ENCODE measurements at regions not wholly inside any gene's neighbourhood (a gene's known extent, or its start where the extent isn't known, plus 50 kb on each side); places are given as distances from the start of the nearest gene placed in this dataset.
"Not testable (repeated sequence)": the region's sequence is repeated elsewhere in the genome, so short reads cannot be mapped to it uniquely, and the experiment has no call there.

DNA sequence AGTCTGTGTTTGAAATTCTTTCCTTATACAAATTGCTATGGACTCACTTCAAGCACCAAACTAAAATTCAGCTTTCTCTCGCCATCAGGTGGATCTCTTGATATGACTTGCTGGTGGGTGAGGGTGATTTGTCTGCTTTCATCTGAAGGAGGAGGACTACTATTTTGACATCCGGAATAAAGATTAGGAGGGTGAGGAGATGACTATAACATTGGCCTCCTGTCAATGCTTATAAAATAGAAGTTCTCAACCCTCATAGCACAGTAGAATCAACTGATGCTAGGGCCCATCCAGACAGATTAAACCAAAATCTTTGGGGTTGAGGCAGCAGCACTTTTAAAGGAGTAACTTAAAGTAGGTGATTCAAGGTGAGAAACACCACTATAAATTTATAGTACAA is 120.4 kb upstream of the DNAJC10 start:
- DNase-seq: no peak

DNA sequence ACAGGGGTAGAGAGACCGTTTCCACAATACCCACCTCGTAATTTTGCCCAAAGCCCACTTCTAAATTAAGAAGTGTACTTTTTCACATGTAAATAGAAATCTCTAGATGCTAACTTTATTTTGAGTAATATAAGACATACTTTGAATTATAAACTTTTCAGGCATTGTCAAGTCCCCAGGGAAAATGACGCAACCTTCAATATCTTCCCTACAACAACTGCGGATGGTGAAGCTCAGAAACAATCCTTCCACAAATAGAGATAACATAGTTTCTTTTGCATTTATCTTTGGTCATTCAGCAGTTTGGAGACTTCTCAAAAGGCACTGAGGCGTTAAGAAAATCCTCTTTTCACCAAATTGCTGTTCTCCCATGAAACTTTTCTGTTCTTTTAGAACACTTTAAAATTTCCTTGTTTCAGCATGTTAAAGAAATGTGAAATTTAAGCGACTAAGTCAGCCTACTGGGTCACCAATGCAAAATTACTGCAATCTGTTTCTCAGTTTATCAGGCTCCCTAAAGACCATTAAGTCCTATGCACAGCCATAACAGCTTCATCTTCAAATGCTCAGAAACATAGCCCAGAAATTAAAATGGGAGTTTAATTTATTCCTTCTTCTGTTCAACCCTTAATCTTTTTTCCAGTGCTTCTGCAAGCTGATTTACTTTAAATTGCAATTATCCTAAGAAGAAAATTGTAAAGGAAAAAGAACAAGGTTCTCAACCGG is 118.3 kb upstream of the DNAJC10 start:
- peak in 2 of 3 donors; percentile 15 to 22 for DNase-seq

DNA sequence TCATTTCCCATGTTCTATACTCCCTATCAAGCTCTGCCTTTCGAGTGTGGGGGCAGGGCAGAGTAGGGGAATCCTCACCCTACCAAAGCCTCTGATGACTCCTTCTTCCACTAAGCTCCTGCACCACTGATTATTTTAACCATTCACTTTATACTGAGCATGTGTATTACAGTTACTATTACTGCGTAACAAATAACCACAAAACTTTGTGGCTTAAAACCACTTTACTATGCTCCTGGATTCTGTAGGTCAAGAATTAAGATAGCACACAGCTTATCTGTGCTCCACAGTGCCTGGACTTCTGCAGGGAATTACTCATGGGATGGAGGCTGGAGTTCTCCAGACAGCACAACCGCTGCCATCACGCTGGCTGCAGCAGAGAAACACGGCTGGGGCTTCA is 117.4 kb upstream of the DNAJC10 start:
- DNase-seq: no peak

DNA sequence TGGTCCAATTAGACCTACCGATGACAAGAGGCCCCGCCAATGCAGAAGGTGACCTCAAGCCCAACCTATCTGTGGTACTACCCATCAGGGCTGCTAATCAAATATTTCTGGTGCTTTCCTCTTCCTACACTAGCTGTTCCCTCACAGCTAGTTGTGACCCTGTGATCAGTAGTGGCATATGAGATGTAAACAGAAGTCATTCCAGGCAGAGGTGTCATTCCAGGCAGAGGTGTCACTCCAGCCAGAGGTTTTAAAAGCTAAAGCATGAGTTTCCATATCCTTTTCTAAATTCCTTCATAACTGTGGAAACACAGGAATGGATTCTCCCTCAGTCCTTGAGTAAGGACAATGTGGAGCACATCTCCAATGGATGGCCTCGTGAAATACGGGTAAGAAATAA is 110.9 kb upstream of the DNAJC10 start:
- no peak for DNase-seq

DNA sequence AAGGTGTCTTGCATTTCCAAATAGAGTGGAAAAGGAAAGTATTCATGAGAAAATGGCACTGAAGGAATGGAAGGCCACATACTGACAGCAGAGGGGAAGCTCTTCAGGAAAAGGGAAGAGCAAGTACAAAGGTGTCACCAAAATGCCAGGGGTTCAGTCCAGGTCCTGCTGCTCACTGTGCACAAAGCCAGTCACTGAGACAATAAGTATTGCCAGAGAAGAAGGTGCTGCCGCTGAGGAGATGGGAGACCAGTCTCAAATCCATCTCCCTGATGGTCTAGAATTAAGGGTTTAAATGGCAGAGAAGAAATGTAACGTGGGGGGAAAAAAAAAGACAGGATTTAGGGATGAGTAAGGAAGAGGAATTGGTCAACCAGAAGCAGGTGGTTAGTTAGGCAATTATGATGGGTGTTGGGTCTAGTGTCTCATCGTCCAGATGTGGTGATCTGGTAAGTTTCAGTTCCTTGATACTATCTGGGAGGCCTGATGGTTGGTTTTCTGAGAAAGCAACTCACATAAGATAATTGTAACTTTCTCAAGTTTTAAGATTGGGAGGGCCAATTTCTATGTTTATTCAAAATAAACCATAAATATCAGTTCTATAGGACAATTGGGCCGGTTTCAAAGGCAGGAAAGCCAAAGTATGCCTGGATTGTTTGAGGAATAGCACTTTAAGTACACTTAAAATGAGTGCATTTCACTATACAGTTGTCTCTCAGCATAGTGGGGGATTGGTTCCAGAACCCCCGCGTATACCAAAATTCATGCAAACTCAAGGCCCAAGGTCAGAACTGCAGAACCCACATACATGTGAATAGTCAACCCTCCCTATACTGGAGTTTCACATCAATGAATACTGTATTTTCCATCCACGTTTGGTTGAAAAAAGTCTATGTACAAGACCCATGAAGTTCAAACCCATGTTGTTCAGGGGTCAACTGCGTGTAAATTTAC is 109.1 kb upstream of the DNAJC10 start:
- no peak for DNase-seq

DNA sequence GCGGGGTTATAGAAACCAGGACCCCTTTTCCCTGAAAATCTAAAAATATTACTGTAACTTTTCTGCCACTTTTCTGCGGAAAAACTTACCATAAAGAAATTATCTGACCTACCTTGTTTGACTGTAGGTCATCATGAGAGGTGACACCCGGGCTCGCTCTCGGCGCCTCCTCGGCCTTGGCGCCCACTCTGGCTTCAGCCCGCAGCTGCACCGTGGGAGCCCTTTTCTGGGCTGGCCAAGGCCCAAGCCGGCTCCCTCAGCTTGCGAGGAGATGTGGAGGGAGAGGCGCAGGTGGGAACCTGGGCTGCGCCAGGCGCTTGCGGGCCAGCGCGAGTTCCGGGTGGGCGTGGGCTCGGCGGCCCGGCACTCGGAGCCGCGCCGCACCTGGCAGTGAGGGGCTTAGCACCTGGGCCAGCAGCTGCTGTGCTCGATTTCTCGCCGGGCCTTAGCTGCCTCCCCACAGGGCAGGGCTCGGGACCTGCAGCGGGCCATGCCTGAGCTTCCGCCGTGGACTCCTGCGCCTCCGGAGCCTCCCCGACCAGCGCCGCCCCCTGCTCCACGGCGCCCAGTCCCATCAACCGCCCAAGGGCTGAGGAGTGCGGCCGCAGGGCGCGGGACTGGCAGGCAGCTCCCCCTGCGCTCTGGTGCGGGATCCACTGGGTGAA is 107.7 kb upstream of the DNAJC10 start:
- DNase-seq: no peak

DNA sequence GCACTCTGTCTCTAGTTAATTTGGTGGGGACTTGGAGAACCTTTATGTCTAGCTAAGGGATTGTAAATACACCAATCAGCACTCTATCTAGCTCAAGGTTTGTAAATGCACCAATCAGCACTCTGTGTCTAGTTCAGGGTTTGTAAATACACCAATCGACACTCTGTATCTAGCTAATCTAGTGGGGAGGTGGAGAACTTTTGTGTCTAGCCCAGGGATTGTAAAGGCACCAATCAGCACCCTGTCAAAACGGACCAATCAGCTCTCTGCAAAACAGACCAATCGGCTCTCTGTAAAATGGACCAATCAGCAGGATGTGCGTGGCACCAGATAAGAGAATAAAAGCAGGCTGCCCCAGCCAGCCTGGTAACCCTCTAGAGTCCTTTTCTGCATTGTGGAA is 107.1 kb upstream of the DNAJC10 start:
- not testable (repeated sequence) for DNase-seq

DNA sequence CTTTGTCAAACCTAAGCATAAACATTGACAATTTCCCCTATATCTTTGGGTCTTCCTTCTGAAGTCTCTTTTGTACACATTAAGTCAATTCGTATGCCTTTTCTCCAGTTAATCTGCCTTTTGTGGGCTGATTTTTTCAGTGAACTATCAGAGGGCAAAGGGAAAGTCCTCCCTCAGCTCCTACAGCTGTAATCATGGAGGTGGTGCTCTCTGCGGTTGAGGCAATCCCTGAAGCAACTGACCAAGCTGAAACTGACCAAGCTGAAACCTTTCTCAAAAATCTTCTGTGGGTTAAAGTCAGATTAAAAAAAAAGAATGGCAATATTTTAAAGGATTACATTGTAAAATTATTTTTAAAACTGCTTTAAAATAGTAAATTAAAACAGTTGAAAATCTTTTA is 105.8 kb upstream of the DNAJC10 start:
- no peak for DNase-seq

DNA sequence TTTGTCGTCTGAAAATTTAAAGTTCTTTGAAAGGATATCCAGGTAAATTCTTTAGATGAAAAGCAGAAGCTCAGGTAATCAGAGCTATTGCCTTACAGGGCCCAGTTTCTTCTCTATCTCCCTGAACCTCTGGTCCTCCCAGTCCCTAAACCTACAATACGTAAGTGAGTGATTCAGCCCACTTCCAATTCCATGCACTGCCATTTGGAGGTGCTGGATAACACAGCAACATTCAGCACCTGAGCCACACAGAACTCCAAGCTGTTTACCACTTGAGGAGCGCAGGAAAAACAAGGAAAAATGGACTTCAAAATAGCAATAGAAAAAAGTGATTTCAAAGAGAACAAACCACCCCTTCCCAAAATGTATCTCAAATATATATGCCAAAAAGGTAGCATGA is 105.0 kb upstream of the DNAJC10 start:
- DNase-seq: no peak

DNA sequence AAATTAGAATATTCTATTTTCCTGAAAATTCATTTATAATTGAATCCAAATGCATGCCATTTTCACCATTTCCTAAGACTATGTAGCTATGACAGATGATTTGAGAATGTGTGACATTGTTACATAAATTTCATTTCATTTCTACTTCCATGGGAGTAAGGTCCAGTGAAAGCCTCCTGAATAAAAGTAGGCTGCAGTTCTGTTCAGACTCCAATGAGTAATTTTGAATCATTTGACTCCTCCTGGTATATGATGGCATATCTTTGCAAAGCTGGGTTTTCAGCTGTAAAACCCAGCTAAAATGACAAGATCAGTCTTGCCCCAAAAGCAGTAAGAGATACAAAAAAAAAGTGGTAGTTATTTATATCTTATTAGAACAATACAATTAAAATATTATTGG is 101.0 kb upstream of the DNAJC10 start:
- no peak for DNase-seq

DNA sequence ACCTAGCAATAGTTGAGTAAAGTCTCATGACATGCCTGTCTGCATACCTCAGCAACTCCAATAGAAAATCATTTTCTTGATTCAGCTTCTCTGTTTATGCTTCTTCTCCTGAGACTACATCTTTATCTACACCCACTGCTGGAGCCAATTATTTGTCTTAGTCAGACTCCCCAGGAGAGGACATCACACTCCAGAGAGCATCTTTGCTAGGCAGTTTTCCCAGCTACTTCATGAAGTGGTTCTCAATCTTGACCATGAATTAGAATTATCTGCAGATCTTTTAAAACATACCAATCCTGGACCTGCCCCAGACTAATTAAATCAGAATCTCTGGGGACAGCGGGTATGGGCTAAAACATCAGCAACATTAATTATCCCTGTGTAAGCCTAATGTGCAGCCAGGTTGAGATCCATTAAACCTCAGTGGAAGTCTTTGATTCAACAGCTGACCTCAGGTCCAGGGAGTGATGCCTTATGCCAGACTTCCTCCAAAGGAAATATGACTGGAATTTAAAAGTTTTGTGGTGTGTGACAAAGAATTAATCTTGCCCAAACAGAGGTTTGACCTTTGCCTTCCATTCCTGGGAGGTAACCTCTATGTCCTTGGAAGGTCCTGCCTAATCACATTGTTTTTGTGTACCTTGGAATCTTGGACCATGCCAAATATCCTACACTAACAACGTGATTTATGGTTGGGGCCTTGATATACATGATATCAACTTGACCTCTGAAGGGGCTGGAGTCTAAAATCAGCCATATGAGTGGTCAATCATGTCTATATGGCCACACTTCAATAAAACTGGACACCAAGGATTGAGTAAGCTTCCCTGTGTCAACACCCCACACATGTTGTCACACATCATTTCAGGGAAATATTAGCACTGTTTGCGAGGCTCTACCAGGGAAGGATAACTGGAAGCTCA is 99.3 kb upstream of the DNAJC10 start:
- DNase-seq: peak in 1 of 3 donors; percentile 32

DNA sequence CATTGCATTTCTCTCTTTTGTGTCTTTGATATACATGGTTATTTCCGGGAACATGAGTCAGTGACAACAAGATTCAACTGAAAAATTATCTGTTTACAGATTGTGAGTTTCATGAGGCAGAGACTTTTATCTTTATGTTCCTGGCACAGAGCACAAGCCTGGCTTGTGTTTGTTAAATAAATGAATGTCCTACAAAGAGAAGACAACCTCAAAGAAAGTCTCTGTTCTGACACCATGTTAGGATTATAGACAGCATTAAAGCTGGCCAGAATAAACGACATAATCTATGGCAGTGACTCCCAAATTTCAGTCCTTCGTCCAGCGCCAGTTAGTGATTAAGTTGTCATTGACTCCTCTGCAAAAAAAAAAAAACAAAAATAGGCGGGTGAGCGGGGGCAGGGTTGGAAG is 97.4 kb upstream of the DNAJC10 start:
- no peak for DNase-seq

DNA sequence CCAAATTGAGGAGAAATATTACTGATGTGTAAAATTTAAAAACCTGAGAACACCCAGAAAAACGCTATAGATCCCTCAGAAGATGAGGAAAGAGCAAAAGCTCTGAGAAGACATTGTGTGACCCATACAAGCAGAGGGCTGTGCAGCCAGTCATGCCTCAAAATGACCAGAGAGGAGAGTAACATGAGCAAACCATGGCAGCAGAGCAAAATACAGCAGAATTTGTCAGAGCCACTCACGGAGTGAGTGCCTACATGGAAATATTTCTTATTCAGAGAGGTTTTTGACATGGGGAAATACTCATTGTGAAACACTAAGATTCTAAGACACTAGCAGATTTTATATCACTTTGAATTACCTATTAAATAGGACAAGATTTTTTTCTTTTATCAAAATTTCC is 96.8 kb upstream of the DNAJC10 start:
- DNase-seq: no peak

DNA sequence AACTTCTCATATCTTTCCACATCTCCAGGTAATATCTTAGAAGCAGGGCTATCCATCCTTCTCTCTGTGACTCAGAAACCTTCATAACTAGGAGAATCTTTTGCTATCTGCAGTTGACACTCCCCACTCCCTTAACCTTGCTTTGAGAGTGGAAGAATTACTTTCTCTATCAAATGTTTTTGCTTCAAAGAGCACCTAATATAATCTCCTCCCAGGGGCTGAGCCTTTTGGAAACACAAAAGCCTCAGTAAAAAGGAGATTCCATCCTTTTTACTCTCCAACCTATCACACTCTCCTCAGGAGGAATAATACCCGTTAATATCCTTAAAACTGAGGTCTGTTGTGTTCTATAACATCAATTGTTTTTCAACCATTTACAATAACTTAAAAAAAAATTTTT is 94.9 kb upstream of the DNAJC10 start:
- DNase-seq: no peak

DNA sequence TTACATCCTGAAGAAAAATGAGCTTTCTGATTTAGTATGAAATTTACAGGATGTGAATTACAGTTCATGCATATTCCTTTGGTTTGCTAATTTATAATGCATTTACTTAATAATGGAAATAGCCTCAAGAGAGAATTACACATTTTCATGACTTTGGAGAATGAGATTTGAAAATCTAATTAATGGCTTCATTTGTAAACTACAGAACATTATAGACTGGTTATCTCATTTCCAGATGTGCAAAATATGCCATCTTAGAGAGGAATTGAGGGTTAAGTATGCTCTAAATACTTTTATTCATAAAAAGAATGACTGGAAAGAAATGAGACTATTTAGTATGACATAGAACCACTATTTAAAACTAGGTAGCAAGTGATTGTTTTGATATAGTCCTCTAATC is 94.2 kb upstream of the DNAJC10 start:
- DNase-seq: no peak

DNA sequence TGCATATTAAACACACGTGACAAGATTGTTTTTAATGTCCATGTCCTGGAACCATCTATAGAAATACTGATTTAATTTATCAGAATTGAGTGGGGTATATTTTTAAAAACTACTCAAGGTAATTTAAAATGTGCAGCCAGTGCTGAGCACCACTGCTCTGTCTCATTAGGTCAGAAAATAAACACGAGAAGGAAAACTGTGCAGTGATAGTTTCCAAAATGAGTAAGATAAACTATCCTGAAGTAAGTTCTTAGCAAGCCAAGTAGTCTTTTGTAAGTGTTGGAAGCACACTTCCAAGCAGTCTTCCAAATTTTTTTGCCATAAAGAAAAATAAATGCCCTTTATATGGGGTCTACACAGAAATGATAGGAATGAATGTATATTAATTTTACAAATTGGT is 93.8 kb upstream of the DNAJC10 start:
- no peak for DNase-seq

DNA sequence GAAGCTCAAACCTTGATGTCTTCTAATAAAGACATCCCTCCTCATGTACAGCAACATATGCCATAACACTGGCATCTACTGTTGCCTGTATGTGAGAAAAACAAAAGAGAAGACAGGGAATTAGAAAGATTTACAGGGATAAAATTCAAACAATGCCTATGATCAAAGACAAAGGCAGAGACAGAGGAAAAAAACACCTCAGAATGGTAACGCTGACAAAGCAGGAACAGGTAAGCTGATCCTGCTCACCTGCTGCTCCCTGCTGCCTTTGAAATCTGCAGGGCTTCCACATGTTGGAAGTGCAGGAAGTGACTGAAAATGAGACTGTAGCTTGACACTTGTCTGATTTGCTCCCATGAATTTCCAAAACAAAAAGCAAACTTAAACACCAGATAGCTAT is 90.2 kb upstream of the DNAJC10 start:
- DNase-seq: no peak

DNA sequence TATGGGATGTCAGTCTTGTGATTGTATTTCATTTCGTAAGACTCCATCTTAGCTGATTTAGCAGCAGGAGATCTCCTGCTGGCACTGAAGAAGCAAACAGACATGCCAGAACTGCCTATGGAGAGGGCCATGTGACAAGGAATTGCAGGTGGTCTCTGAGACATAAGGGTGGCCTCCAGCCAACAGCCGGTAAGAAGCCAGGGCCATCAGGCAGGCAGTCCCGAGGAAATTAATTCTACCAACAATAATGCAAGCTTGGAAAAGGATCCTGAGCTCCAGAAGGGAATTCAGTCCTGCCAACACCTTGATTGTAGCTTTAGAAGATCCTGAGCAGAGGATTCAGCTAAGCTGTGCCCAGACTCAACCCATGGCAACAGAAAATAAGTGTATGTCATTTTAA is 87.1 kb upstream of the DNAJC10 start:
- no peak for DNase-seq

DNA sequence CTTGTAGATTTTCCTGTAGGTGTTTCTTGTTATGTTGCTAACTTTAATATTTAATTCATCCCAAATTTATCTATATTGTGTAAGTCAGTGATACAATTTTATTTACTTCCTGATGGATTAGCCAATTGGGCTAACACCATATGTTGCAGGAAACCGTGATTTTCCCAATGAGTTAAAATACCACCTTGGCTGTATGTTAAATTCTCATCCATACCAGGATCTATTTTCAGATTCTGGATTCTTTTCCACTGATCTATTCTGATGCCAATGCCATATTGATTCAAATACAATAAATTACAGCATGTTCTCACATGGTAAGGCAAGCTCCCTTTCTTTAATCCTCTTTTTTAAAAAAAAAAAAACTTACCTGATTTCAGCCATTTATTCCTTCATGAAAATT is 85.8 kb upstream of the DNAJC10 start:
- no peak for DNase-seq

DNA sequence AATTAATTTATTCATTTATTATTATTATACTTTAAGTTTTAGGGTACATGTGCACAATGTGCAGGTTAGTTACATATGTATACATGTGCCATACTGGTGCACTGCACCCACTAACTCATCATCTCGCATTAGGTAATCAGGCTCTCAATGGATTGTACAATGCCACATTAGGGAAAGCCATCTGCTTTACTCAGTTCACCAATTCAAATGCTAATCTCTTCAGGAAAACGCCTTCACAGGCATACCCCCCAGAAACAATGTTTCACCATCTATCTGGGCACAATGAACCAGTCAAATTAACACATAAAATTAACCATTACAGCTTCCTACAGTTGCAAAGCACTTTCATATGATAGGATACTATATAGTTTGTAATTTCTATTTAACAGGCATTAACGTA is 84.8 kb upstream of the DNAJC10 start:
- no peak for DNase-seq

DNA sequence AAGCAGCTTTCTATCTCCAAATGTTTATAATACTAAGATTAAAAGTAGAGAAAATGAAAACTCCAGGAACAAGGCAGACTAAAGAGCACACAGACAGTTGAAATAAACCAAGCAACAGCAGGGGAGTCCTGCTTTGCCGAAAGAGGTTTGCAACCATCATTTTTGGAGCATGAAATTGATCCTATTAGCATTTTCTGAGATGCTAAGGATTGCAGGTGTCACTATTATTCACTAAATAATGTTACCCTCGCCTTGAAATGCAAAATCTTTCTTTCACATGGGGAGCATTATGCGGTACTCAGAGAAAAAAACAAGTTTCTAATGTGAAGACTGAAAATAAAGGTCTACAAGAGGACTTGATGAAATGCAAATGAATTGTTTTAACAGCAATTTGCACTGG is 81.7 kb upstream of the DNAJC10 start:
- DNase-seq: no peak

DNA sequence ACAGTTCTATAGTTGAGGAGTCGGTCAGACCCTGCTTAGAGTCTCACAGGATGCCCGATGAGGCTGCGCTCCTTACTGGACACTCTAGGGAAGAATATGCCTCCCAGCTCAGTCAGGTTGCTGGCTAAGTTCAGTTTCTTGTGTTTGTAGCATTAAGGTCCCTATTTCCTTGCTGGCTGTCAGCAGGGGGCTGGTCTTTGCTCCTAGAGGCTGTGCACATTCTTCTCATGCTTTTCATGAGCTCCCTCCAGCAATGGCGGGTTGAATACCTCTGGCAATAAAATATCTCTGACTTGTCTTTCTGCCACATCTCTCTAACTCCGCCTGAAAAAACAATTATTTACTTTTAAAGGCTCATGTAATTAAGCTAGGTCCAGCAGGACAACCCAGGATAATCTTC is 79.4 kb upstream of the DNAJC10 start:
- DNase-seq: no peak
